ENCODE measurements at regions not wholly inside any gene's neighbourhood (a gene's known extent, or its start where the extent isn't known, plus 50 kb on each side); places are given as distances from the start of the nearest gene placed in this dataset.

DNA sequence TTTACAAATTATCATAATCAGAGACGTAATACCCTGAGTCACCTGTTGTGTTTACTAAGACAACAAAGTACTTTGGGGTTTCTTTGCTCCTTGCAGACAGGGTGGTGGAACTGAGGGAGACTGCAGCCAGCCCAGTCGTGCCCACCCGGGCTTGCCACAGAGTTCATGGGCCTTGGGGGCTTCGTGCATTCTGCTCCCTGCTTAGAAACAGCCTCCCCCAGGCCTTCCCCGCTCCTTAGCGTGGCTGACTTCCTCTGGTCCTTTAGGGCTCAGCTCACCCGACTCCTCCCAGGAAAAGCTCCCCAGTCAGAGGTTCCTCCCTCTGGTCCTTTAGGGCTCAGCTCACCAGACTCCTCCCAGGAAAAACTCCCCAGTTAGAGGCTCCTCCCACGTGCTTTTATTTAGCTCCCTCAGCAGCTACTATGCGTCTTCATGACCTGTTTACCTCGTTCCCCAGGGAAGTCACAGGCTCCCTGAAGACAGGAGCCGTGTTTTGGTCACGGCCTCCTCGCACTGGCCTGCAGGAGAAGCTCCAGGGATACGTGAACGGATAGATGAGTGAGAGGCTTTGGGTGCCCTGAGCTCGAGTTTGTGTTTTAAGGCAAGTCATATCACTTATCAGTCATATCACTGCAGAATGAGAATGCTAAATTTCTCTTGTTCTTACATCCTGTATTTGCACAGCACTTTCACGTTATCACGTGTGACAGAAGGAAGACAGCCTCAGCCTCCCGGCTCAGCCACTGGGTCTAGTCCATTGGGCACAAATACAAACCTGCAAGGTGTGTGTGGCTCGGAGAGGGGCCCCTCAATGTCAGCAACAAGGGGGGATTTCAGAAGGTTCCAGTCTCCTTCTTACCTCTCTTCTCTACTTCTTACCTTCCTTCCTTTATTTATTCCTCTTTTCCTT is 52.7 kb upstream of the VIPR2 start:
- TF ChIP-seq CTCF (conservative IDR thresholded peaks at IDR 0.05 in 1 of 2, IDR thresholded peaks at IDR 0.05 in 1 of 2; ENCODE audit: extremely low read depth in 1 of 2, insufficient read depth in 1 of 2, low read depth in 1 of 2, low read length in 2 of 2) (no peak), EZH2 (IDR thresholded peaks at IDR 0.05; ENCODE audit: borderline replicate concordance, low read length) (no peak)

Data from mammary epithelial cell (primary cell).